Neuronal stem cell (in vitro differentiated cells): ENCODE measurements at regions not wholly inside any gene's neighbourhood (a gene's known extent, or its start where the extent isn't known, plus 50 kb on each side); places are given as distances from the start of the nearest gene placed in this dataset.

Experiments used
- DNase-seq: peaks from one replicate; pipeline ENCODE4 v3.0.0-alpha.2; 2013; ENCODE audit warnings: low spot score
- H2AFZ ChIP-seq: one replicate; pipeline ENCODE4 v1.6.1; 2013; ENCODE audit warnings: mild to moderate bottlenecking, low read length, inconsistent platforms
- H2AK5ac ChIP-seq: 2 replicates; pipeline ENCODE4 v1.6.1; 2013; ENCODE audit warnings: low read depth, mild to moderate bottlenecking, inconsistent platforms, low read length, moderate library complexity, mixed read lengths
- H2BK120ac ChIP-seq: 2 replicates; pipeline ENCODE4 v1.6.1; 2013; ENCODE audit warnings: low read depth, mild to moderate bottlenecking, inconsistent platforms, low read length, moderate library complexity, mixed read lengths
- H2BK12ac ChIP-seq: one replicate; pipeline ENCODE4 v1.6.1; 2013; ENCODE audit warnings: low read length, inconsistent platforms
- H2BK15ac ChIP-seq: 2 replicates; pipeline ENCODE4 v1.6.1; 2013; ENCODE audit warnings: mild to moderate bottlenecking, low read length, inconsistent platforms, mixed read lengths
- H2BK5ac ChIP-seq: one replicate; pipeline ENCODE4 v1.6.1; 2013; ENCODE audit warnings: inconsistent platforms, mild to moderate bottlenecking, low read length, moderate library complexity
- H3K14ac ChIP-seq: one replicate; pipeline ENCODE4 v1.6.1; 2013; ENCODE audit warnings: low read length, inconsistent platforms
- H3K18ac ChIP-seq: 2 replicates; pipeline ENCODE4 v1.6.1; 2013; ENCODE audit warnings: low read length, inconsistent platforms
- H3K23ac ChIP-seq: 2 replicates; pipeline ENCODE4 v1.6.1; 2013; ENCODE audit warnings: low read depth, mild to moderate bottlenecking, mixed read lengths, low read length, inconsistent platforms; ENCODE audit not compliant: poor library complexity
- H3K27ac ChIP-seq: replicated peaks from 3 replicates; pipeline ENCODE4 v1.5.1; 2013; ENCODE audit warnings: low read length, inconsistent platforms
- H3K27me3 ChIP-seq, 3 experiments: 2 replicates each; pipeline ENCODE4 v1.6.1; 2013; ENCODE audit warnings: low read length in 3 of 3, mild to moderate bottlenecking in 2 of 3, inconsistent platforms in 1 of 3, low read depth in 1 of 3, mixed read lengths in 1 of 3, moderate library complexity in 1 of 3; ENCODE audit not compliant: control insufficient read depth in 3 of 3, insufficient read depth in 3 of 3
- H3K36me3 ChIP-seq, 2 donors: replicated peaks in 1 of 2; 2 replicates each; pipeline ENCODE4 v1.6.1; 2013; ENCODE audit warnings: low read length in 2 of 2; ENCODE audit not compliant: control insufficient read depth in 2 of 2, insufficient read depth in 2 of 2
- H3K4ac ChIP-seq: 2 replicates; pipeline ENCODE4 v1.6.1; 2013; ENCODE audit warnings: inconsistent platforms, mild to moderate bottlenecking, low read length, moderate library complexity
- H3K4me1 ChIP-seq, 2 donors: 1 replicate in 1 of 2; 2 replicates in 1 of 2; pipeline ENCODE4 v1.6.1; 2013; ENCODE audit warnings: low read length in 2 of 2, low read depth in 1 of 2; ENCODE audit not compliant: control insufficient read depth in 2 of 2, insufficient read depth in 1 of 2
- H3K4me2 ChIP-seq: one replicate; pipeline ENCODE4 v1.6.1; 2013; ENCODE audit warnings: mild to moderate bottlenecking, low read length, inconsistent platforms; ENCODE audit not compliant: insufficient read depth, poor library complexity, severe bottlenecking
- H3K4me3 ChIP-seq, 2 donors: 2 replicates each; pipeline ENCODE4 v1.5.1; 2013; ENCODE audit warnings: low read length in 2 of 2, mild to moderate bottlenecking in 2 of 2, inconsistent platforms in 1 of 2, moderate library complexity in 1 of 2
- H3K79me1 ChIP-seq: one replicate; pipeline ENCODE4 v1.6.1; 2013; ENCODE audit warnings: low read depth, mild to moderate bottlenecking, inconsistent platforms, low read length, moderate library complexity
- H3K9ac ChIP-seq: one replicate; pipeline ENCODE4 v1.6.1; 2013; ENCODE audit warnings: mild to moderate bottlenecking, low read depth, low read length, inconsistent platforms; ENCODE audit not compliant: poor library complexity
- H3K9me3 ChIP-seq, 2 donors: replicated peaks in 1 of 2; 2 replicates each; pipeline versions ENCODE3 to v1.6.1; 2013; ENCODE audit warnings: low read length in 2 of 2, mild to moderate bottlenecking in 2 of 2, inconsistent platforms in 1 of 2, low read depth in 1 of 2, mixed read lengths in 1 of 2, moderate library complexity in 1 of 2; ENCODE audit not compliant: control insufficient read depth in 2 of 2, insufficient read depth in 1 of 2
- H4K8ac ChIP-seq: one replicate; pipeline ENCODE4 v1.6.1; 2013; ENCODE audit warnings: low read depth, mild to moderate bottlenecking, inconsistent platforms, low read length, moderate library complexity
- H4K91ac ChIP-seq: one replicate; pipeline ENCODE4 v1.6.1; 2013; ENCODE audit warnings: low read length, low read depth, mild to moderate bottlenecking, inconsistent platforms; ENCODE audit not compliant: poor library complexity
- WGBS, 2 donors: extraction: QIAGEN DNeasy Blood & Tissue Kit; methylation state at CpG; one replicate each; pipeline ENCODE4 v1.1.7; 2013; ENCODE audit warnings: missing lambda C conversion rate in 2 of 2, mixed read lengths in 1 of 2; ENCODE audit not compliant: insufficient read length in 2 of 2, insufficient replicate concordance in 1 of 2; ENCODE audit errors: extremely low coverage in 2 of 2; 5-methylcytosine and 5-hydroxymethylcytosine counted together

- H3K18ac ChIP-seq, result no peak overlapping the region
- no peak overlapping the region for H3K4ac ChIP-seq
- no peak overlapping the region for H3K4me2 ChIP-seq
- no peaks in the 10 kb centered on the region for H3K4me1 ChIP-seq
- H2BK5ac ChIP-seq, result no peak overlapping the region
- H4K91ac ChIP-seq, result no peak overlapping the region
- H3K14ac ChIP-seq, result no peak overlapping the region
- no peak overlapping the region for H3K4me3 ChIP-seq
- H2BK15ac ChIP-seq, result no peak overlapping the region
- H3K79me1 ChIP-seq, result no peaks in the 10 kb centered on the region
- H3K27ac ChIP-seq, result no peak overlapping the region
- no peaks in the 10 kb centered on the region for H3K36me3 ChIP-seq
- H3K23ac ChIP-seq, result no peak overlapping the region
- H3K27me3 ChIP-seq, result no peaks in the 10 kb centered on the region
- H2AK5ac ChIP-seq, result no peak overlapping the region
- no peak overlapping the region for H2BK12ac ChIP-seq
- no peak overlapping the region for H3K9ac ChIP-seq
- H2BK120ac ChIP-seq, result no peak overlapping the region
- no peak overlapping the region for H4K8ac ChIP-seq
- WGBS, 2 donors, result no CpG with 5 or more reads among the region's 1 CpG
- no peak overlapping the region for H2AFZ ChIP-seq
- H3K9me3 ChIP-seq, result peaks cover 0 to 2% of the 10 kb centered on the region in 2 donors
- no peak for DNase-seq
These were observed 493.0 kb upstream of the CNTNAP5 start for GRCh38 chr2:123532126-123532525.

GRCh38 chr2:123532994-123533393, 492.1 kb upstream of the CNTNAP5 start:
- no peak for DNase-seq
- H4K91ac ChIP-seq, result no peak overlapping the region
- H3K27ac ChIP-seq, result no peak overlapping the region
- H3K27me3 ChIP-seq, result no peaks in the 10 kb centered on the region
- no peak overlapping the region for H3K14ac ChIP-seq
- H3K4me2 ChIP-seq, result no peak overlapping the region
- no peak overlapping the region for H3K23ac ChIP-seq
- no peak overlapping the region for H2BK120ac ChIP-seq
- H3K36me3 ChIP-seq, result no peaks in the 10 kb centered on the region
- no peak overlapping the region for H2AFZ ChIP-seq
- no peak overlapping the region for H2BK5ac ChIP-seq
- no CpG with 5 or more reads among the region's 2 CpGs for WGBS, 2 donors
- H3K4me3 ChIP-seq, result no peak overlapping the region
- H4K8ac ChIP-seq, result no peak overlapping the region
- no peak overlapping the region for H2BK12ac ChIP-seq
- H3K4ac ChIP-seq, result no peak overlapping the region
- H3K79me1 ChIP-seq, result no peaks in the 10 kb centered on the region
- no peak overlapping the region for H2AK5ac ChIP-seq
- H3K4me1 ChIP-seq, result no peaks in the 10 kb centered on the region
- H3K18ac ChIP-seq, result no peak overlapping the region
- H3K9ac ChIP-seq, result no peak overlapping the region
- no peak overlapping the region for H2BK15ac ChIP-seq
- no peaks in the 10 kb centered on the region for H3K9me3 ChIP-seq

GRCh38 chr2:123540291-123540690, 484.8 kb upstream of the CNTNAP5 start:
- Histone ChIP-seq H2BK5ac (no peak overlapping the region), H3K18ac (no peak overlapping the region), H3K14ac (no peak overlapping the region), H3K27ac (no peak overlapping the region), H4K91ac (no peak overlapping the region), H3K23ac (no peak overlapping the region), H2BK12ac (no peak overlapping the region), H3K27me3 (no peaks in the 10 kb centered on the region), H3K9me3 (no peaks in the 10 kb centered on the region), H3K4ac (no peak overlapping the region), H2BK120ac (no peak overlapping the region), H2AFZ (no peak overlapping the region), H2AK5ac (no peak overlapping the region), H3K36me3 (no peaks in the 10 kb centered on the region), H3K4me2 (no peak overlapping the region), H4K8ac (no peak overlapping the region), H3K4me3 (no peak overlapping the region), H3K79me1 (no peaks in the 10 kb centered on the region), H2BK15ac (no peak overlapping the region), H3K4me1 (no peaks in the 10 kb centered on the region), H3K9ac (no peak overlapping the region)
- no peak for DNase-seq
- WGBS, 2 donors, result no CpG with 5 or more reads among the region's 5 CpGs

- no peaks in the 10 kb centered on the region for H3K27me3 ChIP-seq
- H3K4me1 ChIP-seq, result no peaks in the 10 kb centered on the region
- H3K18ac ChIP-seq, result no peak overlapping the region
- no peak overlapping the region for H2BK5ac ChIP-seq
- H4K91ac ChIP-seq, result no peak overlapping the region
- H3K4me2 ChIP-seq, result no peak overlapping the region
- no peak overlapping the region for H2AK5ac ChIP-seq
- no peak overlapping the region for H2AFZ ChIP-seq
- H2BK120ac ChIP-seq, result no peak overlapping the region
- H2BK15ac ChIP-seq, result no peak overlapping the region
- no peak overlapping the region for H3K4ac ChIP-seq
- no peak overlapping the region for H2BK12ac ChIP-seq
- H3K9ac ChIP-seq, result no peak overlapping the region
- no peaks in the 10 kb centered on the region for H3K36me3 ChIP-seq
- no peak for DNase-seq
- H3K4me3 ChIP-seq, result no peak overlapping the region
- no peak overlapping the region for H3K23ac ChIP-seq
- no peaks in the 10 kb centered on the region for H3K79me1 ChIP-seq
- H3K9me3 ChIP-seq, result no peaks in the 10 kb centered on the region
- H3K14ac ChIP-seq, result no peak overlapping the region
- H3K27ac ChIP-seq, result no peak overlapping the region
- no peak overlapping the region for H4K8ac ChIP-seq
These were observed 478.7 kb upstream of the CNTNAP5 start for GRCh38 chr2:123546353-123546752.
